IPS DF 6.9 (cell line): ENCODE measurements at regions not wholly inside any gene's neighbourhood (a gene's known extent, or its start where the extent isn't known, plus 50 kb on each side); places are given as distances from the start of the nearest gene placed in this dataset.
"Not testable (repeated sequence)": the region's sequence is repeated elsewhere in the genome, so short reads cannot be mapped to it uniquely, and the experiment has no call there.

Source experiments
- DNase-seq: peaks from one replicate; pipeline ENCODE4 v3.0.0-alpha.2; 2013; ENCODE audit warnings: low read depth, low spot score
- H3K27ac ChIP-seq: one replicate; pipeline ENCODE4 v1.5.1; 2013; ENCODE audit warnings: low read length, control low read depth
- H3K27me3 ChIP-seq: 2 replicates; pipeline ENCODE4 v1.6.1; 2013; ENCODE audit warnings: mild to moderate bottlenecking, low read length; ENCODE audit not compliant: control insufficient read depth, insufficient read depth
- H3K36me3 ChIP-seq: 2 replicates; pipeline ENCODE4 v1.6.1; 2013; ENCODE audit warnings: low read length; ENCODE audit not compliant: control insufficient read depth, insufficient read depth
- H3K4me1 ChIP-seq: 2 replicates; pipeline ENCODE4 v1.6.1; 2013; ENCODE audit warnings: low read length; ENCODE audit not compliant: control insufficient read depth, insufficient read depth
- H3K4me3 ChIP-seq: 2 replicates; pipeline ENCODE4 v1.5.1; 2013; ENCODE audit warnings: mild to moderate bottlenecking, low read length
- H3K9me3 ChIP-seq: 2 replicates; pipeline ENCODE4 v1.6.1; 2013; ENCODE audit warnings: low read length, inconsistent platforms; ENCODE audit not compliant: control insufficient read depth, insufficient read depth
- WGBS: extraction: QIAGEN DNeasy Blood & Tissue Kit; methylation state at CpG from one replicate; pipeline ENCODE4 v1.1.7; 2013; ENCODE audit warnings: mixed read lengths, missing lambda C conversion rate; ENCODE audit not compliant: insufficient read length, insufficient coverage; 5-methylcytosine and 5-hydroxymethylcytosine counted together

DNA sequence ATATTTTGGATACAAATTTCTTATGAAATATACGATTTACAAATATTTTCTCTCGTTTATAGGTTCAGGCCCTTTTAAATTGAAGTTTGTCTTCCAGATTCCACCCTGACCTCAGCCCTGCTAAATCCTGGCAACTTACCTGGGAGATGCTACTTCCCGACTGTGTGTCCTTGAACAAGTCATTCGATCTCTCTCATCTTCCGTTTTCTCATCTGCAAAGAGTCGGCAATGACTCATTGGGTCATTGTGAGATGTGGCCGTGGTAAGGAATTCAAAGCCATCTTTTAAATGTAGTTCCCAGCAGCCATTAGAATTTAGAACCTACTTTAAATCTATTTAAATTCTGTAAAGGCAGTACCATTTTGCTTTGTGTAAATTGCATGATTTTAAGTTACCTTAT lies 72.5 kb downstream of the LHX2 start:
- Histone ChIP-seq H3K4me3 (no peak overlapping the region), H3K27ac (no peak overlapping the region), H3K9me3 (no peaks in the 10 kb centered on the region), H3K36me3 (no peaks in the 10 kb centered on the region), H3K4me1 (no peaks in the 10 kb centered on the region), H3K27me3 (no peaks in the 10 kb centered on the region)
- DNase-seq = no peak
- WGBS = no CpG with 5 or more reads among the region's 7 CpGs

DNA sequence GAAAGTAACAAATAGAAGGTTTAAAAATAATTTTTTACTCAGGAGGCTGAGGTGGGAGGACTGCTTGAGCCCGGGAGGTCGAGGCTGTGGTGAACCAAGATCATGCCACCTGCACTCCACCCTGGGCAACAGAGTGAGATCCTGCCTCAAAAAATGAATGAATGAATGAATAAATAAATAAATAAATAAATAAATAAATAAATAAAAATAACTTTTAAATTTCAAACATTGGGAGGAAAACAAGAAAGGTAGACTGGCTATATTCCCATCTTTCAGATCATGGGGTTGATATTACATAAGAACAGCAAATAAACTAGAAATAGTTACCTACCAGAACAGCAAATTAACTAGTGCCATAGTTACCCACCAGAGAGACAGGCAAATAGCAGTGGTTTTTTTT lies 75.7 kb downstream of the LHX2 start:
- H3K36me3 ChIP-seq = no peaks in the 10 kb centered on the region
- WGBS = no CpG with 5 or more reads among the region's 2 CpGs
- no peaks in the 10 kb centered on the region for H3K27me3 ChIP-seq
- H3K9me3 ChIP-seq = no peaks in the 10 kb centered on the region
- no peak overlapping the region for H3K27ac ChIP-seq
- H3K4me1 ChIP-seq = no peaks in the 10 kb centered on the region
- no peak for DNase-seq
- H3K4me3 ChIP-seq = no peak overlapping the region

DNA sequence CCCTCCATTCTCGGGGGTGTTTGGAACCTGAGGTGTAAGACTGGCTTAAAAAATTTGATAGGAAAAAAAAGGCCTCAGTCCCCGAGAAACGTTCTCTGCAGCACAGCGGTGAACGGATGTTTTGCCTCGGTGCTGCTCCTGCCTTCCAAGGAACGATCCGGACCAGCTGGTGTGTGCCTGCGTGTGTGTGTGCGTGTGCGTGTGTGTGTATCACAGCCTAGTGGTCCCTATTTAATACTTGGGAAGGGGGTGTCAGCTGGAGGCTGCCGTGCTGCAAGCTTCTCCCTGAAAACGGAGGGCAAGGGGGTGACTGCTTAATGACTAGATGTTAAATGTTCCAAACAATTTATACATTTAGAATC lies 76.9 kb downstream of the LHX2 start:
- H3K36me3 ChIP-seq = no peaks in the 10 kb centered on the region
- no CpG with 5 or more reads among the region's 13 CpGs for WGBS
- no peaks in the 10 kb centered on the region for H3K4me1 ChIP-seq
- H3K27ac ChIP-seq = no peak overlapping the region
- DNase-seq = no peak
- H3K4me3 ChIP-seq = no peak overlapping the region
- no peaks in the 10 kb centered on the region for H3K27me3 ChIP-seq
- no peaks in the 10 kb centered on the region for H3K9me3 ChIP-seq

DNA sequence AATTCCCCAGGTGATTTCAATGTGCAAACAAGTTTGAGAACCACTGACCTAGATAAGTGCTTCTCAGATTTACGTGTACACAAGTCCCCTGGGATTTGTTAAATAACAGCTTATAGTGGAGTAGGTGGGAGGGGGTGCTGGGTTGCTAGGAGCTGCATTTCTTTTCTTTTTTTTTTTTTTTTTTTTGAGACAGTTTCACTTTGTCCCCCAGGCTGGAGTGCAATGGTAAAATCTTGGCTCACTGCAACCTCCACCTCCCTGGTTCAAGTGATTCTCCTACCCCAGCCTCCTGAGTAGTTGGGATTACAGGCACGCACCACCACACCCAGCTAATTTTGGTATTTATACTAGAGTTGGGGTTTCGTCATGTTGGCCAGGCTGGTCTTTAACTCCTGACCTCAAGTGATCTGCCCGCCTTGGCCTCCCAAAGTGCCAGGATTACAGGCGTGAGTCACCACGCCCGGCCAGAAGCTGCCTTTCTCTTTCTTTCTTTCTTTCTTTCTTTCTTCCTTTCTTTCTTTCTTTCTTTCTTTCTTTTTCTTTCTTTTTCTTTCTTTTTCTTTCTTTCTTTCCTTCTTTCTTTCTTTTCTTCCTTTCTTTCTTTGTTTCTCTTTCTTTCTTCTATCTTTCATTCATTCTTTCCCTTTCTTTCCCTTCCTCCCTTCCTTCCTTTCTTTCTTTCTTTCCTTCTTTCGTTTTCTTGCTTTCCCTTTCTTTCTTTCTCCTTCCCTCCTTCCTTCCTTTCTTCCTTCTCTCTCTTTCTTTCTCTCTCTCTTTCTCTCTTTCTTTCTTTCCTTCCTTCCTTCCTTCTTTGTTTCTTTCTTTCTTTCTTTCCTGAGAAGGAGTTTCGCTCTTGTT lies 78.3 kb downstream of the LHX2 start:
- H3K36me3 ChIP-seq = not testable (repeated sequence)

DNA sequence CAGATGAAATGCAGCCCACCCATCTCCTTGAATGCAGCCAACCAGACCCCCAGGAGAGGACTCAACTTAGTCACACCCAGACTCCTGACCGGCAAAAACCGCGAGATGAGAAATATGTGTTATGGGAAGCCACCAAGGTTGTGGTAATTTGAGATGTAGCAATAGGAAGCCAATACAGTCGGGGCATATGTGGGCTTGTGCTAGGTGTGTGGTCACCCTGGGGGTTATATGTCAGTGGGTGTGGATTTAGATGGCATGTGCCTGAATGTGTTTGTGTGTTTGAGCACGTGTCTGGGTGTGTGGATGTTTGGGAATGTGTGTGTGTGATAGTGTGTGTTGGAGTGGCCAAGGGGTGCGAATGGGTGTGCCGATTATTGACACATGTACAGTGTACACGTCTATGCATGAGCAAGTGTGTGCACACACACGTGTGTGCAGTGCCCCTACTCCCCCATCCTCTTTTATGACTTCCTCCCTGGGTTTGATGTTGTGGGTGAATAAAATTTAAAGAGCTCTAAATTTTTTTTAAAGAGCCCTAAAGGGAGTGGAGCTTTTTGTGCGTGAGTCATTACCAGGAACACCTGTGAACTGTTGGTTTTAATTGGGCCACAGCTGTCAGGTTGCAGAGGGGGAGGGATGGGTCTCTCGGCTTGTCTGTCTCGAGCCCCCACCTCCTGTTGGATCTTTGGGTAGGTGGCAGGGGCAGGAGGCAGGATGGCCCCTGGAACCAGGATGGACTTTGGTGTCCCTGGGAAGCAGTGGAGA lies 86.8 kb downstream of the LHX2 start:
- no peak overlapping the region for H3K4me3 ChIP-seq
- no peak overlapping the region for H3K27ac ChIP-seq
- no CpG with 5 or more reads among the region's 12 CpGs for WGBS
- no peaks in the 10 kb centered on the region for H3K27me3 ChIP-seq
- no peaks in the 10 kb centered on the region for H3K4me1 ChIP-seq
- no peak for DNase-seq
- no peaks in the 10 kb centered on the region for H3K9me3 ChIP-seq
- H3K36me3 ChIP-seq = no peaks in the 10 kb centered on the region

More for the DNA sequence above, 78.3 kb downstream of the LHX2 start:
- WGBS = no CpG with 5 or more reads among the region's 9 CpGs
- not testable (repeated sequence) for H3K27me3 ChIP-seq, H3K4me3 ChIP-seq, H3K27ac ChIP-seq, H3K4me1 ChIP-seq, H3K9me3 ChIP-seq, DNase-seq

DNA sequence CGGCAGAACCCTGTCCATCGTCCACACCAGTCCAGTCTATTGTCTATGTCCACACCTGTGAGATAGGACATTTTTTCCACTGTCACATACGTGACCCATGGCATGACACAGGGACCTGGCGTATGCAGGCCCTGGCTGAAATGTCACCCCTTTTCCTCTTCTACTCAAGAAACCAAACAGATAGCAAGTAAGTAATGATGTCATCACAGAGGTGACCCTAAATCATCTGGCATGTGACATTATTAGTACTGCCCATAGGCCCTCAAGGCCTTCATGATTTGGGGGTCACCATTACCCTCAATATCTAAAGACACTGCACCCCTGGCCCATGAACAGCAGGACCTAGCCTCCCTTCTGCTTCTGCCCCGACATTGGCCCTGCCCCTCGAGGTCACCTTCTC lies 88.3 kb downstream of the LHX2 start:
- WGBS = no CpG with 5 or more reads among the region's 6 CpGs
- DNase-seq = no peak
- H3K4me3 ChIP-seq = no peak overlapping the region
- H3K27me3 ChIP-seq = no peaks in the 10 kb centered on the region
- H3K27ac ChIP-seq = no peak overlapping the region
- no peaks in the 10 kb centered on the region for H3K9me3 ChIP-seq
- H3K36me3 ChIP-seq = no peaks in the 10 kb centered on the region
- H3K4me1 ChIP-seq = no peaks in the 10 kb centered on the region

DNA sequence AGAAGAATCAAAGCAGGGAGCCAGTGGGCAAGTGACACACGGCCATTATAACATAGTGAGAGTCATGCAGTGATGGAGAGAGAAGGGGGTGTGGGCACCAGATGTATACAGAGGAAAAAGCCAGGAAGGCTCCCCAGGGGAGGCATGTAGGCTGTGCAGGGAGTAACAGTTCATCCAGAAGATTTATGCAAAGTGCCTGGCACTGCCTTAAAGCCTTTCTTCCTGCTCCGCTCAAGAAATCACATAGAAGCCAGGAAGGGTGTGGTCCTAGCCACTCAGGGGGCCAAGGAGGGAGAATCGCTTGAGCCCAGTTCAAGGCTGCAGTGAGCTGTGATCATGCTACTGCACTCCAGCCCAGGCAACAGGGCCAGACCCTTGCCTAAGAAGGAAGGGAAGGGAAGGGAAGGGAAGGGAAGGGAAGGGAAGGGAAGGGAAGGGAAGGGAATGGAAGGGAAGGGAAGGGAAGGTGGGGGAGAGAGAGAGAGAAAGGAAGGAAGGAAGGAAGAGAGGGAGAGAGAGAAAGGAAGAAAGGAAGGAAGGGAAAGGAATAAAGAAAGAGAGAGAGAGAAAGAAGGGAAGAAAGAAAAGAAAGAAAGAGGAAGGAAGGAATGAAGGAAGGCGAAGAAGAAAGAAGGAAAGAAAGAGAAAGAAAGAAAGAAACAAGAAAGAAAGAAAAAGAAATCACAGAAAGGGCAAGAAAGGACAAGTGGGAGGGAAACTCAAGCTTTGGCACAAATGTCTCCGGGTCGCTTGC lies 89.8 kb downstream of the LHX2 start:
- no peak for DNase-seq
- Histone ChIP-seq H3K4me1 (no peaks in the 10 kb centered on the region), H3K27ac (no peak overlapping the region), H3K4me3 (no peak overlapping the region), H3K36me3 (no peaks in the 10 kb centered on the region), H3K27me3 (no peaks in the 10 kb centered on the region), H3K9me3 (no peaks in the 10 kb centered on the region)
- 82% methylated on average over 1 of the region's 6 CpGs for WGBS

DNA sequence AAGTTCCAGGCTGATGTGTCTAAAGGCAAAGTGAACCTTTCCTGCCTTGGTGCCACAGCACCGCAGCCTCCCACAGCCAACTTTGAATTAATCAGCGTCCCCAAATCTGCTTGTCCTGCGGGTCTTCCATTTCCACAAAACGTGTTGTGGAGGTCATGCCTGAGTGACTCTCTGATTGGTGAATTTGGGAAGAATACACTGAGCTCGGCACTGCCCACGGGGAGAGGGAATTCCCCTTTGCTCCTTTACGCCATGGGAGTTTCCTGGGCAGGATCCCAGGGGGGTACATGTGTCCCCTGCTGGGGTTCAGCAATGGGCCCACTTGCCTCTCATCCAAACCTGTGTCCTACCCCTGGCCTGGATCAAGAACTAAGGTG lies 90.4 kb downstream of the LHX2 start:
- DNase-seq = no peak
- Histone ChIP-seq H3K4me1 (no peaks in the 10 kb centered on the region), H3K27ac (no peak overlapping the region), H3K4me3 (no peak overlapping the region), H3K36me3 (no peaks in the 10 kb centered on the region), H3K27me3 (no peaks in the 10 kb centered on the region), H3K9me3 (no peaks in the 10 kb centered on the region)
- WGBS = no CpG with 5 or more reads among the region's 7 CpGs

DNA sequence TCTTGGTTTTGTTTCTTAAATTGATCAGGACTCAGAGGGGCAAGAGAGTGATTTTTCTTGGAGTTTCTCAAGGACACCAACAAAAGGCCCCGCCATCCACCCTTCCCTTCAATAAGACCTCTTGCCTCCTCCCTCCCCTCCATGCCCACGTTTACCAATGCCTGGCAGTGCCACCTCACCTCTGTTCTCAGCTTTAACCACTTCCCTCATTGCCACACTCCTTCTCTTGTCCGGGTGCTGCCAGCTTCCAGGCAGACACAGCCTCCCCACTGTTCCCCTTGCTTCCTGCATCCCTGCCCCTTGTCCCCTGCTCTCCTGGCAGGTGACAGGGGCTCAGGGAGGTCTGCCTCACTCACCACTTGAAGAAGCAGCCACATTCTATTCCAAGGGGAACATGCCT lies 90.8 kb downstream of the LHX2 start:
- WGBS = no CpG with 5 or more reads among the region's 3 CpGs
- no peak overlapping the region for H3K27ac ChIP-seq

DNA sequence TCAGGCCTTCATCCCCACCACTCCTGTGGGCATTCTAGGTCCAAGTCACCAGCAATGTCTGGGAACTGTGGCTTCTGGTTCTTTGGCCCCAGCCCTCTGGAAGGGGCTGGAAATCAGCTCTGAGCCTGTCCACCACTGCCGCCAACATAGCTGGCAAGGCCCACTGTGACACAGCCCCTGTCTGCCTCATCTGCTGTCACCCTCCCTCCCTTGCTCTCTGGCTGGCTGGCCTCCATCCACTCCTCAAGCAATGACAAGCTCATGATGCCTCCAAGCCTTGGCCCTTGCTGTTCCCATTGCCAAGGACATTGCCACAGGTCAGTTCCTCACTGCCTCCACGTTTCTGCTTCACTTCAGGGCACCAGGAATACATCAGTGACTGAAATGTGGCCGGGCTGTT lies 93.7 kb downstream of the LHX2 start:
- Histone ChIP-seq H3K36me3 (no peaks in the 10 kb centered on the region), H3K9me3 (no peaks in the 10 kb centered on the region), H3K27me3 (no peaks in the 10 kb centered on the region), H3K27ac (no peak overlapping the region), H3K4me1 (no peaks in the 10 kb centered on the region), H3K4me3 (no peak overlapping the region)
- WGBS = no CpG with 5 or more reads among the region's 3 CpGs
- DNase-seq = no peak

More for the DNA sequence above, 90.8 kb downstream of the LHX2 start:
- H3K4me1 ChIP-seq = no peaks in the 10 kb centered on the region
- H3K27me3 ChIP-seq = no peaks in the 10 kb centered on the region
- H3K36me3 ChIP-seq = no peaks in the 10 kb centered on the region
- no peak overlapping the region for H3K4me3 ChIP-seq
- DNase-seq = no peak
- H3K9me3 ChIP-seq = no peaks in the 10 kb centered on the region
